ENCODE measurements at regions not wholly inside any gene's neighbourhood (a gene's known extent, or its start where the extent isn't known, plus 50 kb on each side); places are given as distances from the start of the nearest gene placed in this dataset.

DNA sequence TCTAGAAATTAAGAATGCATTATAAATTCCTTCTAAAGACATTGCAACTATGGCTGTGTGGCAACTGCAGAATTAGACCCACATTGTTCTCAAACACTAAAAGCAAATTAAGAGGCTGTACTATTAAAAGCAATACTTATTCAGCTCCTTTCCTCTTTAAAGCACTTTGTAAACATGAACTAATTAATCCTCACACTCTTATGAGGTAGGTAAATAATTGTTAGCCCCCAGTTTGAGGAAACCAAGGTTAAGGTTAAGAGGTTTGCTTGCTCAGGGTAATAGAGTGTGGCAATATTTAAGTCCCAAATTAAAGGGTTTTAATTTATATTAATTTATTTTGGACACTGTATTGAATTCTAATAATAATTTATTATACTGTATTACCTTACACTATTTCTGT, 553.8 kb downstream of the LRRIQ3 start (continued):
- TF ChIP-seq ATF3 (IDR thresholded peaks at IDR 0.05; ENCODE audit: borderline replicate concordance, extremely low read depth, low read depth, low read length): no peak
- no peak for TF ChIP-seq EP300 (IDR thresholded peaks at IDR 0.05; ENCODE audit: borderline replicate concordance in 1 of 2, control insufficient read depth in 1 of 2, low read depth in 2 of 2, low read length in 2 of 2)
- no peak for TF ChIP-seq MYB (IDR thresholded peaks at IDR 0.05; ENCODE audit: borderline replicate concordance, low read depth, low read length)
- TF ChIP-seq NRF1 (conservative IDR thresholded peaks at IDR 0.05; ENCODE audit: low read depth, low read length): no peak
- TF ChIP-seq ZNF687 (IDR thresholded peaks at IDR 0.05): no peak
- no peak for TF ChIP-seq ZNF217 (IDR thresholded peaks at IDR 0.05)

DNA sequence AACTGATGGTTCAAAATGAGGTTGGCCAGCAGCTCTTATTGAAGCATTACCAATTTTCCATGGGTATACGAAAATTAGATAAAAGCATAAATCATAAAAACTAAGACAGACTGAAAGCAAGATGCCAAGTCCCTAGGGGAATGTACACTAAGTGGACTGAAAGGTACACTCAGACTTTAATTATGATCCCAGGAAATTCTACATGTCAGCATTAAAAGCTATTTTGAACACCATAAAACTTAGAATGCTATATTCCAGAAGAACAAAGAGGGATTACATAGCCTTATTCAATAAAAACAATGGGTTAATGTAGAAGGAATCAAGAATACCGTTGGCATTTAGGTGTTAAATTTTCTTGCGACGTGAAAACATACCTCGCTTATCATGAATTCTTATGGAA, 558.5 kb downstream of the LRRIQ3 start:
- intact Hi-C loops (cut with micrococcal nuclease; ENCODE audit: unreplicated experiment) (no loop called here), in situ Hi-C loops (cut with MboI) (no loop called here)
- RAD21 ChIA-PET (ENCODE audit: unreplicated experiment): no interaction called here
- Histone ChIP-seq H3K9ac (ENCODE audit: control insufficient read depth, insufficient read depth, low read length) (no peak overlapping the region), H3K79me2 (ENCODE audit: control insufficient read depth, insufficient read depth, low read length) (no peaks in the 10 kb centered on the region), H2AFZ (ENCODE audit: control insufficient read depth, low read depth, low read length) (no peak overlapping the region), H3K9me3 (replicated peaks; ENCODE audit: control insufficient read depth, insufficient read depth, low read length) (no peaks in the 10 kb centered on the region), H3K4me1 (ENCODE audit: control insufficient read depth, insufficient read depth, low read length) (no peaks in the 10 kb centered on the region), H3K4me2 (ENCODE audit: control insufficient read depth, insufficient read depth) (no peak overlapping the region), H3K4me3 (no peak overlapping the region), H3K27me3 (replicated peaks in 1 of 2; ENCODE audit: control insufficient read depth in 2 of 2, insufficient read depth in 2 of 2, low read length in 1 of 2) (no peaks in the 10 kb centered on the region), H3K36me3 (ENCODE audit: control insufficient read depth in 2 of 2, insufficient read depth in 2 of 2, low read length in 1 of 2) (no peaks in the 10 kb centered on the region), H3K27ac (ENCODE audit: control insufficient read depth, insufficient read depth) (no peak overlapping the region), H4K20me1 (ENCODE audit: control insufficient read depth, insufficient read depth) (no peaks in the 10 kb centered on the region)
- no peak for ATAC-seq
- BruUV-seq (replicated peaks): no TSS peak
- POLR2A ChIA-PET: no interaction called here
- FAIRE-seq: no peak
- DNase-seq (ENCODE audit: low read depth, low spot score): no peak
- CTCF ChIA-PET: interaction anchor here (0.7 to 2.0 kb wide), 2 partner anchors 32 to 35 kb away, joined by 3 to 7 read pairs; no protein-coding TSS in a partner anchor
- 62% methylated on average over 5 of the region's 5 CpGs for WGBS (ENCODE audit: insufficient coverage, insufficient replicate concordance, low lambda C conversion rate, missing lambda C conversion rate)
- SMC1A ChIA-PET (ENCODE audit: uncharacterized antibody, unreplicated experiment): no interaction called here
- TF ChIP-seq TARDBP (IDR thresholded peaks at IDR 0.05; ENCODE audit: borderline replicate concordance) (no peak), CBFB (IDR thresholded peaks at IDR 0.05; ENCODE audit: low read depth) (no peak), REST (IDR thresholded peaks at IDR 0.05; ENCODE audit: low read depth, low read length) (no peak)
- TF ChIP-seq, protein P1, sequence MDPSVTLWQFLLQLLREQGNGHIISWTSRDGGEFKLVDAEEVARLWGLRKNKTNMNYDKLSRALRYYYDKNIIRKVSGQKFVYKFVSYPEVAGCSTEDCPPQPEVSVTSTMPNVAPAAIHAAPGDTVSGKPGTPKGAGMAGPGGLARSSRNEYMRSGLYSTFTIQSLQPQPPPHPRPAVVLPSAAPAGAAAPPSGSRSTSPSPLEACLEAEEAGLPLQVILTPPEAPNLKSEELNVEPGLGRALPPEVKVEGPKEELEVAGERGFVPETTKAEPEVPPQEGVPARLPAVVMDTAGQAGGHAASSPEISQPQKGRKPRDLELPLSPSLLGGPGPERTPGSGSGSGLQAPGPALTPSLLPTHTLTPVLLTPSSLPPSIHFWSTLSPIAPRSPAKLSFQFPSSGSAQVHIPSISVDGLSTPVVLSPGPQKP (IDR thresholded peaks at IDR 0.05; ENCODE audit: low read depth, low read length): no peak
- TF ChIP-seq, protein P2, sequence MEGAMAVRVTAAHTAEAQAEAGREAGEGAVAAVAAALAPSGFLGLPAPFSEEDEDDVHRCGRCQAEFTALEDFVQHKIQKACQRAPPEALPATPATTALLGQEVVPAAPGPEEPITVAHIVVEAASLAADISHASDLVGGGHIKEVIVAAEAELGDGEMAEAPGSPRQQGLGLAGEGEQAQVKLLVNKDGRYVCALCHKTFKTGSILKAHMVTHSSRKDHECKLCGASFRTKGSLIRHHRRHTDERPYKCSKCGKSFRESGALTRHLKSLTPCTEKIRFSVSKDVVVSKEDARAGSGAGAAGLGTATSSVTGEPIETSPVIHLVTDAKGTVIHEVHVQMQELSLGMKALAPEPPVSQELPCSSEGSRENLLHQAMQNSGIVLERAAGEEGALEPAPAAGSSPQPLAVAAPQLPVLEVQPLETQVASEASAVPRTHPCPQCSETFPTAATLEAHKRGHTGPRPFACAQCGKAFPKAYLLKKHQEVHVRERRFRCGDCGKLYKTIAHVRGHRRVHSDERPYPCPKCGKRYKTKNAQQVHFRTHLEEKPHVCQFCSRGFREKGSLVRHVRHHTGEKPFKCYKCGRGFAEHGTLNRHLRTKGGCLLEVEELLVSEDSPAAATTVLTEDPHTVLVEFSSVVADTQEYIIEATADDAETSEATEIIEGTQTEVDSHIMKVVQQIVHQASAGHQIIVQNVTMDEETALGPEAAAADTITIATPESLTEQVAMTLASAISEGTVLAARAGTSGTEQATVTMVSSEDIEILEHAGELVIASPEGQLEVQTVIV (IDR thresholded peaks at IDR 0.05; ENCODE audit: borderline replicate concordance, partially characterized antibody): no peak
